ENCODE measurements at regions not wholly inside any gene's neighbourhood (a gene's known extent, or its start where the extent isn't known, plus 50 kb on each side); places are given as distances from the start of the nearest gene placed in this dataset.
A peak's percentile ranks its signal among the peaks of the same experiment; 100 is the strongest.

DNA sequence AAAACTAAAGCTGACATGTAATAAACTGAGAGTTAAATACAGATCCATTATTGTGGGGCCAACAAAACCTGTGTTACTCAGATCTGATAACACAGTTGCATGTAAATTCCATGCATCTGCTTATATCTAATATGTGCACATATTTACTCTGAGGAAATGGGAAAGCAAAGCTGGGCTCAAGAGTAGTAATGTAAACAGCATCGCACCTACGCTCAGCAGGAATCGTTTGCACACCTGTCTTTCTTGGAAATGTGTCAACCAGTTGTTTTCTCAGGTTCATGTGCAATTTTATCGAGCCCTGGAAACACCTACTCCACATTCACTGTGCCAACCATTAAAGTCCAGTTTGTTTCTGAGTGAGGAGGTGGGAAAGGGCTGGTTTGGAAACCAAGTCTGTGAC, 80.3 kb upstream of the CNKSR3 start:
- Histone ChIP-seq H3K4me3 (ENCODE audit: low read depth in 1 of 3, low read length in 3 of 3) (no peak overlapping the region), H3K27me3 (ENCODE audit: control insufficient read depth in 4 of 4, insufficient read depth in 4 of 4, low read length in 3 of 4) (no peaks in the 10 kb centered on the region), H3K36me3 (ENCODE audit: control insufficient read depth in 4 of 4, insufficient read depth in 3 of 4, low read depth in 1 of 4, low read length in 3 of 4) (no peaks in the 10 kb centered on the region), H3K9ac (ENCODE audit: low read depth in 1 of 2, low read length in 2 of 2) (no peak overlapping the region), H3K27ac (ENCODE audit: low read depth in 1 of 2, low read length in 2 of 2) (no peak overlapping the region), H3K9me3 (ENCODE audit: control insufficient read depth in 4 of 4, low read length in 3 of 4) (no peaks in the 10 kb centered on the region), H3K4me1 (ENCODE audit: control insufficient read depth in 4 of 4, insufficient read depth in 4 of 4, low read length in 3 of 4) (peaks cover 0 to 7% (median 2%) of the 10 kb centered on the region in 4 donors)
- DNase-seq (ENCODE audit: low spot score): no peak
- TF ChIP-seq, protein P1, sequence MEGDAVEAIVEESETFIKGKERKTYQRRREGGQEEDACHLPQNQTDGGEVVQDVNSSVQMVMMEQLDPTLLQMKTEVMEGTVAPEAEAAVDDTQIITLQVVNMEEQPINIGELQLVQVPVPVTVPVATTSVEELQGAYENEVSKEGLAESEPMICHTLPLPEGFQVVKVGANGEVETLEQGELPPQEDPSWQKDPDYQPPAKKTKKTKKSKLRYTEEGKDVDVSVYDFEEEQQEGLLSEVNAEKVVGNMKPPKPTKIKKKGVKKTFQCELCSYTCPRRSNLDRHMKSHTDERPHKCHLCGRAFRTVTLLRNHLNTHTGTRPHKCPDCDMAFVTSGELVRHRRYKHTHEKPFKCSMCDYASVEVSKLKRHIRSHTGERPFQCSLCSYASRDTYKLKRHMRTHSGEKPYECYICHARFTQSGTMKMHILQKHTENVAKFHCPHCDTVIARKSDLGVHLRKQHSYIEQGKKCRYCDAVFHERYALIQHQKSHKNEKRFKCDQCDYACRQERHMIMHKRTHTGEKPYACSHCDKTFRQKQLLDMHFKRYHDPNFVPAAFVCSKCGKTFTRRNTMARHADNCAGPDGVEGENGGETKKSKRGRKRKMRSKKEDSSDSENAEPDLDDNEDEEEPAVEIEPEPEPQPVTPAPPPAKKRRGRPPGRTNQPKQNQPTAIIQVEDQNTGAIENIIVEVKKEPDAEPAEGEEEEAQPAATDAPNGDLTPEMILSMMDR (IDR thresholded peaks at IDR 0.05; ENCODE audit: low read depth, low read length, missing input control): no peak
- TF ChIP-seq, protein P2, sequence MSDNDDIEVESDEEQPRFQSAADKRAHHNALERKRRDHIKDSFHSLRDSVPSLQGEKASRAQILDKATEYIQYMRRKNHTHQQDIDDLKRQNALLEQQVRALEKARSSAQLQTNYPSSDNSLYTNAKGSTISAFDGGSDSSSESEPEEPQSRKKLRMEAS (IDR thresholded peaks at IDR 0.05): no peak
- TF ChIP-seq TAF1 (conservative IDR thresholded peaks at IDR 0.05) (no peak), HNF4A (conservative IDR thresholded peaks at IDR 0.05) (peak in 1 of 2 donors; percentile 42), SP1 (IDR thresholded peaks at IDR 0.05) (no peak), FOXA2 (IDR thresholded peaks at IDR 0.05) (peak; percentile 75), EGR1 (IDR thresholded peaks at IDR 0.05; ENCODE audit: low read depth in 2 of 2) (no peak), YY1 (IDR thresholded peaks at IDR 0.05) (no peak), NR2F2 (IDR thresholded peaks at IDR 0.05) (no peak), FOXA1 (IDR thresholded peaks at IDR 0.05) (no peak), JUND (IDR thresholded peaks at IDR 0.05) (no peak), HNF4G (IDR thresholded peaks at IDR 0.05) (no peak)
- TF ChIP-seq, protein P3, sequence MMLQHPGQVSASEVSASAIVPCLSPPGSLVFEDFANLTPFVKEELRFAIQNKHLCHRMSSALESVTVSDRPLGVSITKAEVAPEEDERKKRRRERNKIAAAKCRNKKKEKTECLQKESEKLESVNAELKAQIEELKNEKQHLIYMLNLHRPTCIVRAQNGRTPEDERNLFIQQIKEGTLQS (IDR thresholded peaks at IDR 0.05): no peak
- TF ChIP-seq, protein P4, sequence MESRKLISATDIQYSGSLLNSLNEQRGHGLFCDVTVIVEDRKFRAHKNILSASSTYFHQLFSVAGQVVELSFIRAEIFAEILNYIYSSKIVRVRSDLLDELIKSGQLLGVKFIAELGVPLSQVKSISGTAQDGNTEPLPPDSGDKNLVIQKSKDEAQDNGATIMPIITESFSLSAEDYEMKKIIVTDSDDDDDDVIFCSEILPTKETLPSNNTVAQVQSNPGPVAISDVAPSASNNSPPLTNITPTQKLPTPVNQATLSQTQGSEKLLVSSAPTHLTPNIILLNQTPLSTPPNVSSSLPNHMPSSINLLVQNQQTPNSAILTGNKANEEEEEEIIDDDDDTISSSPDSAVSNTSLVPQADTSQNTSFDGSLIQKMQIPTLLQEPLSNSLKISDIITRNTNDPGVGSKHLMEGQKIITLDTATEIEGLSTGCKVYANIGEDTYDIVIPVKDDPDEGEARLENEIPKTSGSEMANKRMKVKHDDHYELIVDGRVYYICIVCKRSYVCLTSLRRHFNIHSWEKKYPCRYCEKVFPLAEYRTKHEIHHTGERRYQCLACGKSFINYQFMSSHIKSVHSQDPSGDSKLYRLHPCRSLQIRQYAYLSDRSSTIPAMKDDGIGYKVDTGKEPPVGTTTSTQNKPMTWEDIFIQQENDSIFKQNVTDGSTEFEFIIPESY (IDR thresholded peaks at IDR 0.05): no peak
- WGBS: 27% methylated on average over 4 of the region's 4 CpGs

DNA sequence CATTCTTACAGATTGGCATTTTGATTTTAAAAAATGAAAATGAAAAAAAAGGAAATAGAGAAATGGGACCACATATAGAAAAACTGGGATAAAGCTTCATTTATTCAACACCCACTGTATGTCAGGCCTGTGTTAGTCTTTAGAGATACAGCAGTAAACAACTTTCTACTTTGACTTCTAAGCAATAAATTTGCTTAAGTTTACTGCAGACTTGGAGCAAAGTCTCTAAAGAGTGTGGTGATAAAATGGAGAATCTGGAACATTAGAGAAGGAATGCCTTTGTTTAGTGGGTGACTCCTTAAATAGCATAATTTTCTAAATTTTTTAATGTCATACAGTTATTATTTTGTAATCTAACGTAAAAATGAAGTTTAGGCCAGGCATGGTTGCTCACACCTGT, 80.7 kb upstream of the CNKSR3 start:
- WGBS: 84% methylated on average over 1 of the region's 1 CpG
- H3K9me3 ChIP-seq (ENCODE audit: control insufficient read depth in 4 of 4, low read length in 3 of 4): no peaks in the 10 kb centered on the region
- H3K4me3 ChIP-seq (ENCODE audit: low read depth in 1 of 3, low read length in 3 of 3): no peak overlapping the region
- no peak for TF ChIP-seq SP1 (IDR thresholded peaks at IDR 0.05)
- no peak for TF ChIP-seq RAD21 (IDR thresholded peaks at IDR 0.05)
- TF ChIP-seq, protein P2 (IDR thresholded peaks at IDR 0.05): no peak
- TF ChIP-seq YY1 (IDR thresholded peaks at IDR 0.05): no peak
- TF ChIP-seq, protein P1 (IDR thresholded peaks at IDR 0.05; ENCODE audit: low read depth, low read length, missing input control): no peak
- no peak for TF ChIP-seq NR2F2 (IDR thresholded peaks at IDR 0.05)
- TF ChIP-seq FOXA2 (IDR thresholded peaks at IDR 0.05): no peak
- TF ChIP-seq GABPA (IDR thresholded peaks at IDR 0.05 in 1 of 2, conservative IDR thresholded peaks at IDR 0.05 in 1 of 2): no peak
- TF ChIP-seq, protein P4 (IDR thresholded peaks at IDR 0.05): no peak
- TF ChIP-seq, protein P3 (IDR thresholded peaks at IDR 0.05): no peak
- no peak for TF ChIP-seq HNF4G (IDR thresholded peaks at IDR 0.05)
- TF ChIP-seq REST (IDR thresholded peaks at IDR 0.05): no peak
- TF ChIP-seq RXRA (IDR thresholded peaks at IDR 0.05): no peak
- TF ChIP-seq EGR1 (IDR thresholded peaks at IDR 0.05; ENCODE audit: low read depth in 2 of 2): no peak
- H3K27ac ChIP-seq (ENCODE audit: low read depth in 1 of 2, low read length in 2 of 2): no peak overlapping the region
- no peaks in the 10 kb centered on the region for H3K36me3 ChIP-seq (ENCODE audit: control insufficient read depth in 4 of 4, insufficient read depth in 3 of 4, low read depth in 1 of 4, low read length in 3 of 4)
- DNase-seq (ENCODE audit: low spot score): no peak
- peaks cover 0 to 7% (median 2%) of the 10 kb centered on the region in 4 donors for H3K4me1 ChIP-seq (ENCODE audit: control insufficient read depth in 4 of 4, insufficient read depth in 4 of 4, low read length in 3 of 4)
- H3K9ac ChIP-seq (ENCODE audit: low read depth in 1 of 2, low read length in 2 of 2): no peak overlapping the region
- no peaks in the 10 kb centered on the region for H3K27me3 ChIP-seq (ENCODE audit: control insufficient read depth in 4 of 4, insufficient read depth in 4 of 4, low read length in 3 of 4)
